Type B pancreatic cell (in vitro differentiated cells): ENCODE measurements at regions not wholly inside any gene's neighbourhood (a gene's known extent, or its start where the extent isn't known, plus 50 kb on each side); places are given as distances from the start of the nearest gene placed in this dataset.
"Not testable (repeated sequence)": the region's sequence is repeated elsewhere in the genome, so short reads cannot be mapped to it uniquely, and the experiment has no call there.

Source experiments
- DNase-seq: peaks from one replicate; pipeline ENCODE4 v3.0.0; 2021; ENCODE audit warnings: mixed read lengths; ENCODE audit not compliant: unreplicated experiment; ENCODE audit errors: extremely low spot score
- H3K27ac Mint-ChIP-seq: 2 replicates; pipeline ENCODE4 v1.8.0; 2021; ENCODE audit warnings: mild to moderate bottlenecking, mixed read lengths
- H3K27me3 Mint-ChIP-seq: 2 replicates; pipeline ENCODE4 v1.8.0; 2021; ENCODE audit warnings: mixed read lengths
- H3K36me3 Mint-ChIP-seq: 2 replicates; pipeline ENCODE4 v1.8.0; 2021; ENCODE audit warnings: mixed read lengths
- H3K4me1 Mint-ChIP-seq: one replicate; pipeline ENCODE4 v1.8.0; 2021; ENCODE audit warnings: mixed read lengths; ENCODE audit not compliant: unreplicated experiment
- H3K4me3 Mint-ChIP-seq: 2 replicates; pipeline ENCODE4 v1.8.0; 2021; ENCODE audit warnings: mild to moderate bottlenecking, mixed read lengths
- H3K9me3 Mint-ChIP-seq: 2 replicates; pipeline ENCODE4 v1.8.0; 2021; ENCODE audit warnings: mixed read lengths
- CTCF ChIP-seq: fragments of 200-600 bp; sonication (generic); conservative IDR thresholded peaks from 2 replicates; pipeline ENCODE4 v1.5.0; 2021; ENCODE audit warnings: antibody characterized with exemption, mild to moderate bottlenecking

GRCh38 chr3:72035606-72036005 lies 250.7 kb upstream of the PROK2 start:
- Mint-ChIP-seq H3K4me1 (peaks cover 5% of the 10 kb centered on the region), H3K4me3 (no peak overlapping the region), H3K27ac (no peak overlapping the region), H3K36me3 (no peaks in the 10 kb centered on the region), H3K27me3 (peaks cover 24% of the 10 kb centered on the region), H3K9me3 (peaks cover 4% of the 10 kb centered on the region)
- no peak for DNase-seq
- no peak for TF ChIP-seq CTCF

GRCh38 chr3:72034986-72035385 lies 250.0 kb upstream of the PROK2 start:
- no peak for DNase-seq
- Mint-ChIP-seq H3K9me3 (peaks cover 4% of the 10 kb centered on the region), H3K4me1 (no peaks in the 10 kb centered on the region), H3K36me3 (no peaks in the 10 kb centered on the region), H3K4me3 (no peak overlapping the region), H3K27me3 (peaks cover 20% of the 10 kb centered on the region), H3K27ac (no peak overlapping the region)
- TF ChIP-seq CTCF: no peak

- Mint-ChIP-seq H3K27ac (no peak overlapping the region), H3K36me3 (no peaks in the 10 kb centered on the region), H3K4me3 (no peak overlapping the region)
These were observed 248.9 kb upstream of the PROK2 start for GRCh38 chr3:72033666-72034428.

GRCh38 chr3:72032441-72033135 lies 247.6 kb upstream of the PROK2 start:
- H3K27me3 Mint-ChIP-seq: peaks cover 9% of the 10 kb centered on the region
- no peaks in the 10 kb centered on the region for H3K4me1 Mint-ChIP-seq
- no peak for TF ChIP-seq CTCF
- peaks cover 2% of the 10 kb centered on the region for H3K9me3 Mint-ChIP-seq
- no peak overlapping the region for H3K27ac Mint-ChIP-seq
- DNase-seq: no peak
- no peaks in the 10 kb centered on the region for H3K36me3 Mint-ChIP-seq
- no peak overlapping the region for H3K4me3 Mint-ChIP-seq

More at GRCh38 chr3:72033666-72034428, 248.9 kb upstream of the PROK2 start:
- no peak for DNase-seq
- peaks cover 20% of the 10 kb centered on the region for H3K27me3 Mint-ChIP-seq
- TF ChIP-seq CTCF: no peak
- H3K4me1 Mint-ChIP-seq: no peaks in the 10 kb centered on the region
- peaks cover 4% of the 10 kb centered on the region for H3K9me3 Mint-ChIP-seq

- TF ChIP-seq CTCF: no peak
- no peak overlapping the region for H3K27ac Mint-ChIP-seq
- H3K36me3 Mint-ChIP-seq: no peaks in the 10 kb centered on the region
- H3K9me3 Mint-ChIP-seq: no peaks in the 10 kb centered on the region
- H3K4me3 Mint-ChIP-seq: no peak overlapping the region
- DNase-seq: no peak
- H3K4me1 Mint-ChIP-seq: no peaks in the 10 kb centered on the region
- H3K27me3 Mint-ChIP-seq: peaks cover 3% of the 10 kb centered on the region
These were observed 246.6 kb upstream of the PROK2 start for GRCh38 chr3:72031581-72031980.

- not testable (repeated sequence) for DNase-seq, H3K4me3 Mint-ChIP-seq, H3K36me3 Mint-ChIP-seq, H3K4me1 Mint-ChIP-seq, H3K27ac Mint-ChIP-seq, H3K27me3 Mint-ChIP-seq, H3K9me3 Mint-ChIP-seq
These were observed 245.3 kb upstream of the PROK2 start for GRCh38 chr3:72030296-72030695.

GRCh38 chr3:72028726-72029125 lies 243.8 kb upstream of the PROK2 start:
- not testable (repeated sequence) for H3K9me3 Mint-ChIP-seq, H3K36me3 Mint-ChIP-seq, H3K4me1 Mint-ChIP-seq, H3K27me3 Mint-ChIP-seq, DNase-seq
- Mint-ChIP-seq H3K4me3 (peak overlapping the region; percentile 63), H3K27ac (peak overlapping the region; percentile 65)

GRCh38 chr3:72028307-72028706 lies 243.4 kb upstream of the PROK2 start:
- peak overlapping the region; percentile 65 for H3K27ac Mint-ChIP-seq

GRCh38 chr3:72027728-72028127 lies 242.8 kb upstream of the PROK2 start:
- not testable (repeated sequence) for H3K4me1 Mint-ChIP-seq

More at GRCh38 chr3:72028307-72028706, 243.4 kb upstream of the PROK2 start:
- H3K9me3 Mint-ChIP-seq, H3K27me3 Mint-ChIP-seq, H3K4me1 Mint-ChIP-seq, H3K36me3 Mint-ChIP-seq, DNase-seq, H3K4me3 Mint-ChIP-seq: not testable (repeated sequence)

More at GRCh38 chr3:72027728-72028127, 242.8 kb upstream of the PROK2 start:
- not testable (repeated sequence) for H3K36me3 Mint-ChIP-seq, H3K4me3 Mint-ChIP-seq, H3K9me3 Mint-ChIP-seq, H3K27me3 Mint-ChIP-seq, H3K27ac Mint-ChIP-seq, DNase-seq
